ENCODE measurements at regions not wholly inside any gene's neighbourhood (a gene's known extent, or its start where the extent isn't known, plus 50 kb on each side); places are given as distances from the start of the nearest gene placed in this dataset.

DNA sequence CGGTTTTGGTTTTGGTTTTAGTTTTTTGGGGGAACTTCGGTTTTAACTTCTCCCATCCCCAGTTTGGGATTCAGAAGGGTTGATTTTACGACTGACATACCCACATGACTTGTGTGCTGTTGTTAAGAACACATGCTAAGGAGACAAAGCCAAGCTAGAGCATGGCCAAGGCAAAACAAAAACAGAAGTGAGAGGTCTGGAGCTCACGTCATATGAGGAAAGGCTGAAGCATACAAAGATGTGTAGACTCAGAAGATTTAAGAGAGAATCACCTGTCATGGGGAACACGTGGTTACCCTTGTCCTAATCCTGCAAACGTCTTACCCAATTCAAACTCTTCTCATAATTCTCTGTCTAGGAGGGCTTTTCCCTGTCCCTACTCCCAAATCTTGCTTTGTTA lies 465.0 kb downstream of the FAM181B start:
- H3K27me3 ChIP-seq, result no peaks in the 10 kb centered on the region
- no peaks in the 10 kb centered on the region for H3K9me3 ChIP-seq
- H3K4me1 ChIP-seq, result no peaks in the 10 kb centered on the region
- H3K4me3 ChIP-seq, result no peak overlapping the region
- no peak overlapping the region for H3K27ac ChIP-seq
- TF ChIP-seq POLR2A (IDR thresholded peaks at IDR 0.05) (no peak), CTCF (IDR thresholded peaks at IDR 0.05) (no peak)
- 62 to 69% (median 67%) methylated on average over 6 of the region's 6 CpGs for WGBS, 4 donors
- no peak for DNase-seq
- no peaks in the 10 kb centered on the region for H3K36me3 ChIP-seq
- ATAC-seq, result no peak
- intact Hi-C loops (cut with DNase I), result no loop called here

GRCh38 chr11:82267186-82267585 lies 466.5 kb downstream of the FAM181B start:
- no peaks in the 10 kb centered on the region for H3K4me1 ChIP-seq
- no peaks in the 10 kb centered on the region for H3K9me3 ChIP-seq
- no peaks in the 10 kb centered on the region for H3K36me3 ChIP-seq
- no peaks in the 10 kb centered on the region for H3K27me3 ChIP-seq
- H3K27ac ChIP-seq, result no peak overlapping the region
- TF ChIP-seq CTCF (IDR thresholded peaks at IDR 0.05), result no peak
- WGBS, 4 donors, result 83 to 92% (median 87%) methylated on average over 3 of the region's 3 CpGs
- DNase-seq, result no peak
- intact Hi-C loops (cut with DNase I), result no loop called here
- ATAC-seq, result no peak
- no peak overlapping the region for H3K4me3 ChIP-seq

DNA sequence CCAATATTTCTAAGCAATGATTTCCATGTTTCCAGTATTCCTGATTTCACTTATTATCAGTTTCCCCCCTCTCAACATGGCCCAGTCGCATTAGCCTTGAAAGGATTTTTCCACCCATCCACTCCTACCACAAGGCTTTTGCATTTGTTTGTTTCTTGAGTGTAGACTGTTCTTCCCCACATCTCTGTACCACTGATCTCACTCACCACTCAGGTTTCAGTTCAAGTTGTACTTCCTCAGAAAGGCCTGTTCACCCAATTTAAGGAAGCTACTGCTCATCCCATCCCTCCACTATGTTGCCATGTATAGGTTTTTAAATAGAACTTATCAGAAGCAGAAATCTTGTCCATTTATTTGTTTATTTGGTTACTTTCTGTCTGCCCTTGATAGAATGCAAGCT lies 472.3 kb downstream of the FAM181B start:
- Histone ChIP-seq H3K4me1 (no peaks in the 10 kb centered on the region), H3K4me3 (no peak overlapping the region), H3K9me3 (no peaks in the 10 kb centered on the region), H3K27ac (no peak overlapping the region), H3K27me3 (no peaks in the 10 kb centered on the region), H3K36me3 (no peaks in the 10 kb centered on the region)
- 89 to 94% (median 90%) methylated on average over 1 of the region's 1 CpG for WGBS, 4 donors
- no peak for DNase-seq
- no peak for TF ChIP-seq CTCF (IDR thresholded peaks at IDR 0.05)
- no peak for TF ChIP-seq POLR2A (IDR thresholded peaks at IDR 0.05)
- intact Hi-C loops (cut with DNase I), result no loop called here
- ATAC-seq, result no peak

- TF ChIP-seq CTCF (IDR thresholded peaks at IDR 0.05) (no peak), POLR2A (IDR thresholded peaks at IDR 0.05) (no peak)
- Histone ChIP-seq H3K36me3 (no peaks in the 10 kb centered on the region), H3K27me3 (no peaks in the 10 kb centered on the region), H3K4me1 (no peaks in the 10 kb centered on the region), H3K27ac (no peak overlapping the region), H3K9me3 (no peaks in the 10 kb centered on the region), H3K4me3 (no peak overlapping the region)
- intact Hi-C loops (cut with DNase I), result no loop called here
- DNase-seq, result no peak
- no peak for ATAC-seq
- whole genome bisulfite sequencing, 4 donors, result 81 to 89% (median 83%) methylated on average over 2 of the region's 2 CpGs
Observed at GRCh38 chr11:82250047-82250446, 483.6 kb downstream of the FAM181B start.

Measured in heart left ventricle (tissue), 16 donors.